ENCODE measurements at regions not wholly inside any gene's neighbourhood (a gene's known extent, or its start where the extent isn't known, plus 50 kb on each side); places are given as distances from the start of the nearest gene placed in this dataset.

- TF ChIP-seq ARID5B (CRISPR knock-in tag; IDR thresholded peaks at IDR 0.05): peak; percentile 55; the same call in 1 of the 2 replicates
- no peak for TF ChIP-seq NFKB2 (CRISPR knock-in tag; IDR thresholded peaks at IDR 0.05; ENCODE audit: borderline replicate concordance)
- TF ChIP-seq KDM1A (CRISPR knock-in tag; IDR thresholded peaks at IDR 0.05): no peak
- TF ChIP-seq MAZ (IDR thresholded peaks at IDR 0.05; ENCODE audit: borderline replicate concordance, low read depth, low read length): no peak
- TF ChIP-seq MAZ (CRISPR knock-in tag; IDR thresholded peaks at IDR 0.05; ENCODE audit: low read depth): no peak
- no peak for TF ChIP-seq ERF (CRISPR knock-in tag; IDR thresholded peaks at IDR 0.05)
- peak; percentile 32; the same call in 1 of the 2 replicates for TF ChIP-seq HMG20A (CRISPR knock-in tag; IDR thresholded peaks at IDR 0.05; ENCODE audit: borderline replicate concordance)
- TF ChIP-seq ZNF292 (CRISPR knock-in tag; IDR thresholded peaks at IDR 0.05; ENCODE audit: borderline replicate concordance, low read depth): no peak
- no peak for TF ChIP-seq SMARCC2 (IDR thresholded peaks at IDR 0.05)
- TF ChIP-seq HDAC2 (CRISPR knock-in tag; IDR thresholded peaks at IDR 0.05): 0 out of 2 replicates have a peak, but pooled peaks have one; percentile 18
- peak; percentile 67; the same call in 1 of the 2 replicates for TF ChIP-seq TFAP4 (IDR thresholded peaks at IDR 0.05; ENCODE audit: borderline replicate concordance, low read depth)
- TF ChIP-seq HNRNPL (IDR thresholded peaks at IDR 0.05; ENCODE audit: low read depth, low read length): no peak
- no peak for TF ChIP-seq ATF6 (CRISPR knock-in tag; conservative IDR thresholded peaks at IDR 0.05)
- TF ChIP-seq ZNF780A (CRISPR knock-in tag; IDR thresholded peaks at IDR 0.05): no peak
These were observed 105.2 kb downstream of the ZNF608 start (continued) for GRCh38 chr5:124641154-124641792.
